Erythroblast (primary cell): ENCODE measurements at regions not wholly inside any gene's neighbourhood (a gene's known extent, or its start where the extent isn't known, plus 50 kb on each side); places are given as distances from the start of the nearest gene placed in this dataset.
"Not testable (repeated sequence)": the region's sequence is repeated elsewhere in the genome, so short reads cannot be mapped to it uniquely, and the experiment has no call there.

Experiments
- DNase-seq, 2 experiments: peaks; one replicate each; lab custom pipeline; 2025; lab: John Stamatoyannopoulos, UW
- GATA1 ChIP-seq: IDR thresholded peaks from 2 replicates; pipeline ENCODE4 v1.6.1; 2011; ENCODE audit warnings: low read depth, mild to moderate bottlenecking, control low read depth, low read length, moderate library complexity
- POLR2A ChIP-seq: IDR thresholded peaks from 2 replicates; pipeline ENCODE4 v1.6.1; 2011; ENCODE audit warnings: mild to moderate bottlenecking, low read length

DNA sequence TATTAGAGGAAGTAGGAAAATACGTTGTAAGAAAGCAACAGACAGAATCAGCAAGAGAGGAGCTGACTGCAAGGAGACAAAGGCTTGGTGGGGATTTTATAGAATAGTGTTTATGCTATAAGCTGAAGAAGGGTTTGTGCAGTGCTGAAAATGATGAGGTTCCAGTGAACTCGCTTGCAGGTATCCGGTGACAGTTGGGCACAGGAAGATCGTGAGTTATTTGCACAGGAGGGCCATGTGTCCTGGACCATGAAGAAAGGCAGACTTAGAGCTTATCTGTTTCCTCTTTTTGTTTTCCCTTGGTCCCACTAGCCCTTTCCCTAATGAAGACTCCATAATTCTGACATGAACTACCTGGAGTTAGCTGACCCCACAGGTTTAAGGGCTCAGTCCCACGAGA, 61.4 kb downstream of the NXNL2 start:
- DNase-seq = no peak
- no peak for TF ChIP-seq GATA1
- no peak for TF ChIP-seq POLR2A

DNA sequence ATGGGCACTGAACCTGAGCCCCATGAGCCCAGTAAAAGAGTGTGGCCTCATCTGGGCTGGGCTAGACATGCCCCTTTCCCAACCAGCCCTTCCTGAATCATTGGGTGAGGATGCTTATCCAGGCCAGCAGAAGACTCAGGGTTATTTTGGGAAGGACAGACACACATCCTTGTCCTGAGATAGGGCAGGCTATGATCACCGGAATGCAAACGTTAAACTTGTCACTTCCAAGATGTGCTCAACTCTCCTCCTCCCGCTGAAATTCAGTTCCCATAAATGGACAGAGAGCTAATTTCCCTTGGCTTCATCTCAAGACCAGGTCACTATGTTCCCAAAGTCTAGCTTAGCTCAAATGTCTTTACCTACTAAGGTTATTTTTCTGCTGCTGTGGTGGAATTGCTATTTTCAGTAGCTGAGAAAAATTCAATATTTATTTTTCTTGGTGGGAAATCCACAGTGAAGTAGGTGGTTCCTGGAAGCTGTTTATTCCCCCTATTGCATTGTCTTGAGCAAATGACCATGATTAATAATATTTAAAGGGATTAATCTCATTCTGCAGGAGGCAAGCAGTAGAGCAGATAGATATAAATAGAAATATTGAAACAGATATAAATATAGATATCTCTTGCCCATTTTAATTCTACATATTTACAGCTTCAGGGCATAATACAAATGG, 70.0 kb downstream of the NXNL2 start:
- no peak for DNase-seq
- TF ChIP-seq GATA1 = no peak
- no peak for TF ChIP-seq POLR2A

DNA sequence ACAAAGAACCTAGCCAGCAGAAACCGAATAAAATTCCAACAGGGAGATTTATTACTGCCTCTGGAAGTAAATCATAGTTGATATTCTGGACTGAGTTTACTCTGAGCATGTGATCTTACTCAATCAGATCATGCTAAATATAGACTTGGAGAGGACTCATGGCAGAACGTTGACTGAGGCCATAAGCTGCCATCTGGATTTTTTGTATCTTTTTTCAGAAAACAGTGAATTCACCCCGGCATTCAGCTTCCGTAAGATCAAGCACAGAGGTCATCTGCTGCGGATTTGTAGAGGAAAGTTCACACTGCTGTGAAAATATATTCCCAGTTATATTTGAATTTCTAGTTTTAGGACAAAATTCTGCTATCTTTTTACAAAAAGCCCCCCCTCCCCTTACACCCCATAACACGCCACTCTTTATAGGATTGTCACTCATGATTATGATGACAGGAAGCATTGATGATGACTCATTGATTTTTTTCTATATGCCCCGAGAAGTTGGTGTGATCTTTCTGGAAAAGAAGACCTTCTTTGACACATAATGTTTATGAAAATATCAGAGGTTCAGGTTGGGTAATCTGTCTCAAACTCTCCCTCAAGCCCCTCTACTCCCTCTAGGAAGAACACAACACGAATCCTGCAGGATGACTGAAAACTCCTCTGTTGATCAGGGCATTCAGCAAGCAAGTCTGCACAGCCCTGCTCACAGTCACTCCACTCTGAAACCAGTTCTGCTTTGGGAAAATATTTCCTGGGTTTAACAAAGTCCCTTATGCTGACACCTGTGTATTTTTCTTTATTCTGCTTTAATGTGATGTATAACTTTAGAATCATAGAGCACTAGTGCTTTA, 70.8 kb downstream of the NXNL2 start:
- DNase-seq = no peak
- TF ChIP-seq GATA1 (no peak), POLR2A (no peak)

DNA sequence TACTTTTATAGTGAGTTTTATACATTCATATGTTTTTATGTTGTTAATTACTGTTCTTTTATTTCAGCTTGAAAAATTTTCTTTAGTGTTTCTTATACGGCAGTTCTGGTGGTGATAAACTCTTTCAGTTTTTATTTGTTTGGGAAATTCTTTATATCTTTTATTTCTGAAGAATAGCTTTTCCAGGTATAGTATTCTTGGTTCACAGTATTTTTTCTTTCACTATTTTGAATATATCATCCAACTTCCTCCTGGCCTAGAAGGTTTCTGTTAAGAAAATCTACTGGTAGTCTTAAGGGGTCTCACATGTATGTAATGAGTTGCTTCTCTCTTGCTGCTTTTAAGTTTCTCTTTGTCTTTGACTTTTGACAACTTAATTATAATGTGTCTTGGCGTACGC, 79.4 kb downstream of the NXNL2 start:
- DNase-seq = no peak
- TF ChIP-seq GATA1 = no peak
- no peak for TF ChIP-seq POLR2A

DNA sequence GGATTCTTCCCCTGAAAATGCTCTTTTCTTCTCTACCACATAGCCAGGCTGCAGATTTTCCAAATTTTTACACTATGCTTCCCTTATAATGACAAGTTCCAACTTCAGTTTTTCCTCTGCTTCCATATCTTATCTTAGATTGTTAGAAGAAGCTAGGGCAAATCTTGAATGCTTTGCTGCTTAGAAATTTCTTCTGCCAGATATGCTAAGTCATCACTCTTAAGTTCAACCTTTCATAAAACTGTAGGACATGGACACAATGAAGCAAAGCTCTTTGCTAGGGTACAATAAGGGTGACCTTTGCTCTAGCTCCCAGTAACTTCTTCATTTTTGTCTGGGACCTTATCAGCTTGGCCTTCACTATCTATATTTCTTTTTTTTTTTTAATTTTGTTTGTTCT, 88.7 kb downstream of the NXNL2 start:
- no peak for DNase-seq
- TF ChIP-seq GATA1 = no peak
- TF ChIP-seq POLR2A = no peak

DNA sequence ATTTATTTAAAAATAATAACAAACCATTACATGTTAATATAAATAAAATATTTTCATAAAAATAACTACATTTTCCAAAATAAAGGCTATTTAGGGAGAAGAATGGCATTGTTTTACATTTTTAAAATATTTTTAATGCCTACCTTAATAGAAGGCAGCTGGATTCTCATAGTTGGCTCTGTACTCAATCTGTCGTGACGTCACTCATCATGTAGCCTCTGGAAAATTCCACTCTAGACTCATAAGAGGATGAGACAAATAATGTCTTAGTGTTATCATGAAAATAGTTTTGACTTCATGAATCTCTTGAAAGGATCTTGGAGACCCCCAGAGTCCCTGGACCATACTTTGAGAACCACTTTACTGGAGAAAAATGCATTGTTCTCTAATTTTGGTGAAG, 93.1 kb downstream of the NXNL2 start:
- DNase-seq = no peak
- no peak for TF ChIP-seq POLR2A
- no peak for TF ChIP-seq GATA1

DNA sequence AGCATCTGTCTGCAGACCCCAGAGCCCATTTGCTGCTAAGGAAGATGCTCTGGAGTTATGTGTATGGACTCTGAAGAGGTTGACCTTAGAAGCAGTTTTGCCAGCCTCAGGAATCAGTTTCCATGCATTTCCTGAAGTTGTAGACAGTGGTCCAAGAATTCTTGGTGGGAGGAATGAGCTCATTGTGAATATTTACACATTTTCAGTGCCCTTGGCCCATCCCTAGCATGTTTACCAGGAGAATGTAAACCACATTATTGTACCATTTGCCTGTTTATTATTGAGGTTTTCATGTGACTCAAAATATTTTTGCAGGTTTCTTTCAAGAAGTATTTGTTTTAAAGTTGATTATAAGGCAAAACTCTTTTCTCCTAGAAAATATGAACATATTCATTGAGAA, 93.8 kb downstream of the NXNL2 start:
- no peak for DNase-seq
- TF ChIP-seq POLR2A (no peak), GATA1 (no peak)

DNA sequence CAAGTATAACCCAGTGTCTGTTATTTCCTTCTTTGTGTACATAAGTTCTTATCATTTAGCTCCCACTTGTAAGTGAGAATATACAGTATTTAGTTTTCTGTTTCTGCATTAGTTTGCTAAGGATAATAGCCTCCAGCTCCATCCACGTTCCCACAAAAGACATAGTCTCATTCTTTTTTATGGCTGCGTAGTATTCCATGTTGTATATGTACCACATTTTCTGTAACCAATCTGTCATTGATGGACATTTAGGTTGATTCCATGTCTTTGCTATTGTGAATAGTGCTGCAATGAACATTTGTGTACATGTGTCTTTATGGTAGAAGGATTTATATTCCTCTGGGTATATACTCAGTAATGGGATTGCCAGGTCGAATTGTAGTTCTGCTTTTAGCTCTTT, 95.6 kb downstream of the NXNL2 start:
- DNase-seq = not testable (repeated sequence)

DNA sequence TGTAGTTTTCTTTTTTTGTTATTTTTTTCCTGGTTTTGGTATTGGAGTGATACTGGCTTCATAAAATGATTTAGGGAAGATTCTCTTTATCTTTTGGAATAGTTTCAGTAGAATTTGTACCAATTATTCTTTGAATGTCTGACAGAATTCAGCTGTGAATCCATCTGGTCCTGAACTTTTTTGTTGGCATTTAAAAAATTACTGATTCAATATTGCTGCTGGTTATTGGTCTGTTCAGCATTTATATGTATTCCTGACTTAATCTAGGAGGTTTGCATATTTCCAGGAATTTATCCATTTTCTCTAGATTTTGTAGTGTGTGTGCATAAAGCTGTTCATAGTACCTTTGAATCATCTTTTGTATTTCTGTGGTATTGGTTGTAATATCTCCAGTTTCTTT, 100.2 kb downstream of the NXNL2 start:
- TF ChIP-seq GATA1 (no peak), POLR2A (no peak)

DNA sequence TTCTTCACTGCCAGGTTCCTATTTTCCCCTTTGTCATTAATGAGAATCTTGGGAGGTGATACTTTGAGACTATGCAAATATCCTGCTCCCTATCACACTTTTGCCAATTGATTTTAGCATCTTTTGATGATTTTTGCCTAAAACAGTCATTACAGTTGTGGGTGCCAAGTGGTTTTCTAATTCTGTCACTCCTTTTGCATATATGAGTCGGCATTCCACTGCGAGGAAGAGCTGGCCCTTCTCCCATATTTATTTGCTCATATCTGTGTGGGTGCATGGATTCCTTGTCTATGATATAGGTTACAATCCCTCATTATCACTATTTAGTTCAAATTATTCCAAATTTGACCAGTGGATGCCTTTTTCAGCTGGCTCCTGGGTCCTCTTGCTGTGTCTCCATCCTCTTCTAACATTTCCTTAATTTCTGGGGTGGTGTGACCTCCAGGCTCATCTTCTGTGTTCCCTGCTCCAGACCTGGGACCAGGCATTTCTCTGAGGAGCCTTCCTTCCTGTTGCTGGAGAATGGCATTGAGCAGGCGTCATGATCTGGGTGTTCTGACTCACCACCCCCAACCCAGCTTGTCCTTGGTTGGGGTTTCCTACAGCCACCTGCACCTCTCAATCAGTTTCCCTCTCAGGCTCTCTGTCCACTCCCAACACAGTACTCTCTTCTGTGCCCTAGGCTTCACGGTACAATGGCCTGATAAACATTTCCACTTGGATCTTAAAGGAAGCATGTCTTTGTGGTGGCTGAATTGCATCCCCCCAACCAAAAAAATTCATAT, 106.7 kb downstream of the NXNL2 start:
- TF ChIP-seq GATA1 = no peak
- no peak for TF ChIP-seq POLR2A
- DNase-seq = no peak

More for the DNA sequence above, 100.2 kb downstream of the NXNL2 start:
- DNase-seq = no peak

DNA sequence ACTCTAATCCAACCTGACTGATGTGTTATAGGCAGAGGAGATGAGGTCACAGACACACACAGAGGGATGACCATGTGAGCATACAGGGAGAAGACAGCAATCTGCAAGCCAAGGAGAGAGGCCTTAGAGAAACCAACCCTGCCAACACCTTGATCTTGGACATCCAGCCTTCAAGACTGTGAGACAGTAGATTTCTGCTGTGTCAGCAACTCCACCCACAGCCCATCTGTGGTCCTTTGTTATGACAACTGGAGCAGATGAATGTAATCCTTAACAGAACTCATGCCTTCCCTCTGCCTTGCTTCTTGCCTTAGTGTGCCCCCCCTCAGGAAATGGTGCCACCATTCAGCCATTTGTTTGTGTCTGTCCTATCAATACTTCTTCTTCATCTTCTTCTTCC, 107.4 kb downstream of the NXNL2 start:
- DNase-seq = no peak
- TF ChIP-seq POLR2A (no peak), GATA1 (no peak)

DNA sequence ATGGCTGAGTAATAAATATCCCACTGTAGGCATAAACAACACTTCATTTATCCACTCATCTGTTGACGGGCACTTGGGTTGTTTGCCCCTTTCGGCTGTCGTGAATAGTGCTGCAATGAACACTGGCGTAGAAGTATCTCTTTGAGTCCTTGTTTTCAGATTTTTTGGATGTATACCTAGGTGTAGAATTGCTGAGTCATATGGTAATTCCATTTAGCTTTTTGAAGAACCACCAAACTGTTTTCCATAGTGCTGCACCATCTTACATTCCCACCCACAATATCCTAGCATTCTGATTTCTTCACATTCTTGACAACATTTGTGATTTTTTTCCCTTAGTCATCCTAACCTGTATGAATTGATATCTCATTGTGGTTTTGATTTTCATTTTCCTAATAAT, 109.0 kb downstream of the NXNL2 start:
- TF ChIP-seq GATA1 (no peak), POLR2A (no peak)
- DNase-seq = no peak

DNA sequence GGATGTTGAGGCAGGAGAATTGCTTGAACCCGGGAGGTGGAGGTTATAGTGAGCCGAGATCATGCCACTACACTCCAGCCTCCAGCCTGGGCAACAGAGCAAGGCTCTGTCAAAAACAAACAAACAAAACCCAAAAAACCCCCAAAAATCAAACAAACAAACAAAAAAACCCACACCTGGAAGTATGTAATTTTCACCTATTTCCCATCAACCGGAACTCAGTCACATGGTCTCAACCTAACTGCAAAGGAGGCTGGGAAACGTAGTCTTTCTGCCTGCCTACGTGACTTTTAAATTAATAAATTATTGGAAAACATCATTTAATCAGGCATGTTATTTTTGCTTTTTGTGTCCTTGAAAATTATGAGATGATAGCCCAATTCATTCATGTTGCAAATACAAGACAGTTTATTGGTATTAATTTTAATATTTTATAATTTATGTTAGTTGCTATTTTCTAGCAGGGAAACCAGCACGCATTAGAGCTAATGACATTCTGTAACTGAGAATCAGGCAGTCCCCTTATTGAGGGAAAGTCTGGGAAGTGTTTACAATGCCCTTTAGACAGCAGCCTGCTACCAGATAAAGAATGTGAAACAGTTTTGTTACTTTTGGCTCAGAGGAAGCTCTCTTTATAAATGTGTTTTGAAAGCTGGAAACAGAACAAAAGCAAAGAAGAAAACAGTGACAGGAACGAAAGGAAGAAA, 110.3 kb downstream of the NXNL2 start:
- TF ChIP-seq POLR2A = no peak
- TF ChIP-seq GATA1 = no peak
- DNase-seq = no peak

DNA sequence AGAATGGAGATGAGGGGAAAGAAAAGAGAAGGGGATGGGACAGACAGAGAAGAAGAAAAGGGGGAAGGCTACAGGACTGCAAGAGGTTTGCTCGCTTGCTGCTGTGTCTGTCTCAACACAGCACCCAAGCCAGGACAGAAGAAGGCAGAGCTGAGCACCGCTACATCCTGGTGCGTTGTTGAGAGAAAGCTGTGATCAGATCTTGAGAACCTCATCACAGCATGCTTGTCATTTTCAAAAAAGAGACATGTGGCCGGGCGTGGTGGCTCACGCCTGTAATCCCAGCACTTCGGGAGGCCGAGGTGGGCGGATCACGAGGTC, 110.9 kb downstream of the NXNL2 start:
- DNase-seq = no peak
- no peak for TF ChIP-seq GATA1
- TF ChIP-seq POLR2A = no peak

DNA sequence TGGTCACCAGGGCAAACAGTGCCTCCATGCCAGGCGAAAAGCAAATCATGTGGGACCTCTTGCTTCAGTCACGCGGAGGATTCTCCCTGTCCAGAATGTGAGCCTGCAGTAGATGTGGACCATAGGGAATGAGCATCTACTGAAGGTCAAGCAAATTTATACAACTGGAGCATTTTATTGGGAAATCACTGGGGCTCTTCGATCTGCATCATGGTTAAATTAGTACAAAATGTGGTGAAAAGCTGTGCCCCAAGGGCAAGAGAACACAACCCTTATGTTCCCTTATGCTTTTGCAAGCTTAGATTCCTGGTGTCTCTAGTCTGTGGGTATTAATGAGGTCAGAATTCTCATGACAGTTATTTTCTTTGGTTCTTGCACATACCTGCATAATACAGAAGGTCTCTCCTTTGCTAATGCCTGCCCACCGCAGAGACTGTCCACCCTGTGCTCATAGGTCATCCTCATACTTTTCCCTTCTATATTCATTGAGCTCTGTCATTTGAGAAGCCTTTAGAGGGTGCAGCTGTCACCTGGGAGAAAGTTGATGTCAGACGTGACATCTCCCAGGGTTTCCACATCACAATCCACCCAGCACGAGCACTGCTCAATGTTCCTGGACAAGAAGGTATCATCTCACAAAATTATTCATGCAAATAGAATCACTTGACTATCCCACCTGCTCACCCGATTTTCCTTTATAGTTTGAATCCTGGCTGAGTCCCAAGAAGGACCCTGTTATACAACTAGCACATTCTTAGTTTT, 111.7 kb downstream of the NXNL2 start:
- TF ChIP-seq GATA1 (no peak), POLR2A (no peak)
- DNase-seq = no peak
